Activated CD4-positive, alpha-beta memory T cell treated with anti-CD3 and anti-CD28 coated beads, Interleukin-2, amount 10 ng/mL, durations not matched to agents 7 days and 5 days (primary cell): ENCODE measurements at regions not wholly inside any gene's neighbourhood (a gene's known extent, or its start where the extent isn't known, plus 50 kb on each side); places are given as distances from the start of the nearest gene placed in this dataset.
"Not testable (repeated sequence)": the region's sequence is repeated elsewhere in the genome, so short reads cannot be mapped to it uniquely, and the experiment has no call there.

Experiments
- CTCF ChIA-PET: fragments of 350-600 bp; sonication (Branson Sonifier 250); formaldehyde crosslinking; loops from one replicate; lab custom pipeline; 2021; ENCODE audit warnings: antibody characterized with exemption, inconsistent platforms; lab: Charles Lee
- POLR2A ChIA-PET: fragments of 350-600 bp; sonication (Branson Sonifier 250); formaldehyde crosslinking; loops from one replicate; lab custom pipeline; 2021; ENCODE audit warnings: antibody characterized with exemption; lab: Charles Lee
- DNase-seq: peaks from one replicate; pipeline ENCODE4 v3.0.0-alpha.2; 2020
- H3K27ac Mint-ChIP-seq: one replicate; pipeline ENCODE4 v1.8.0; 2021; ENCODE audit warnings: mild to moderate bottlenecking, mixed read lengths
- H3K27me3 Mint-ChIP-seq: one replicate; pipeline ENCODE4 v1.8.0; 2021; ENCODE audit warnings: mixed read lengths
- H3K36me3 Mint-ChIP-seq: one replicate; pipeline ENCODE4 v1.8.0; 2021; ENCODE audit warnings: low read depth, mixed read lengths
- H3K4me1 Mint-ChIP-seq: one replicate; pipeline ENCODE4 v1.8.0; 2021; ENCODE audit warnings: mixed read lengths
- H3K4me3 Mint-ChIP-seq: one replicate; pipeline ENCODE4 v1.8.0; 2021; ENCODE audit warnings: mild to moderate bottlenecking, mixed read lengths
- H3K9me3 Mint-ChIP-seq: one replicate; pipeline ENCODE4 v1.8.0; 2021; ENCODE audit warnings: mixed read lengths

DNA sequence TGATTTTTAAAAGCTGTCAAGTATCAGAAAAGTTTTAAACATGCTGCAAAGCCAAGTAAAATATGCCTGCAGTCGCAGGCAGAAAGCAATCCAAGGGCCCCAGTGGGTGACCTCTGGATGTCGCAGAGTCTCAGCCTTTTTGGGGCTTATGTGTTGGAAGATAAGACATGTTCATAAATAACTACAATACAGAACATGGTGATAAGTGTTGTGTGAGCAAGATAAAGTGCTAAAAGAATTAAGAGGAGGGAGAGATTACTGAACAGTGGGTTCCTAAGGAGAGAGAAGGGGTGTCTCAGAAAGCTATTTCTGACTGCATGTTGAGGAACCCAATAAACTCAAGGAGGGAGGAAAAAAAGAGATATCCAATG, 78.9 kb upstream of the ADRB2 start:
- peaks cover 5% of the 10 kb centered on the region for H3K27me3 Mint-ChIP-seq
- H3K27ac Mint-ChIP-seq, result no peak overlapping the region
- no peak overlapping the region for H3K4me3 Mint-ChIP-seq
- no peaks in the 10 kb centered on the region for H3K36me3 Mint-ChIP-seq
- CTCF ChIA-PET, result interaction anchor here (1.1 to 2.8 kb wide), 2 partner anchors 17 to 210 kb away, joined by 3 to 8 read pairs; no protein-coding TSS in a partner anchor
- H3K9me3 Mint-ChIP-seq, result no peaks in the 10 kb centered on the region
- DNase-seq, result no peak
- no peaks in the 10 kb centered on the region for H3K4me1 Mint-ChIP-seq
- POLR2A ChIA-PET, result no interaction called here

DNA sequence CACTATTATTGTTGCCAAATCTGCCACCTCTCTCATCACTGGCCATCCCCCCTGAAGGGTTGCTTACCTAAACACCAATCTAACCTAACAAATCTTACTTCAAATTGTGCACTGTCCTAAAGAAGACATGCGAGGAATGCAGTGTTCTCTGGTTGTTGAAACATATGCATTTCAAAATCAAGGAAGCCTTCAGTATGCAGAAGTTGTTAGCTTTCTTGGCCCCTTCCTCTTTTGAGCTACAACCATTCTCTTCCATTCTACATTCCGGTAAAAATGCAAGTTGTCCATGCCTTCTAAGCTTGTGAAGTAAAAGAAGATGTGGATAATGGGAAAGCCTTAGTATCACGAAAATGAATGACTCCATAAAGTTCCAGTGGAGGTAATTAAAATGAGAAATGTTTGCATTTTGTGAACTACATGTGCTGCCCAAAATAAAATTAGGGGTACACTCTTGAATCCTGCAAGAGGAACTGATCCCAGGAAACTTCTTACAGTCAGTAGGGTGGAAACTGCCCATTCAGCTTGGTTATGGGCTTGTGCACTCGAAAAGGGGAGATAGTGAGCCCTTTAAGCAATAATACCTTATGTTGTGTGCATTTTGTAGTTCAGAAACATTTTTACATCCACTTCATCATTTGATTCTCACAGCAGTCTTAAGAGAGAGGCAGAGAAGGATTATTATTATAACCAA, 77.6 kb upstream of the ADRB2 start:
- POLR2A ChIA-PET, result no interaction called here
- DNase-seq, result no peak
- Mint-ChIP-seq H3K27ac (no peak overlapping the region), H3K9me3 (no peaks in the 10 kb centered on the region), H3K4me3 (no peak overlapping the region), H3K36me3 (no peaks in the 10 kb centered on the region), H3K27me3 (peaks cover 11% of the 10 kb centered on the region), H3K4me1 (no peaks in the 10 kb centered on the region)
- CTCF ChIA-PET, result interaction anchor here (2.8 kb wide), 1 partner anchor 18 kb away, joined by 8 read pairs; no protein-coding TSS in a partner anchor

DNA sequence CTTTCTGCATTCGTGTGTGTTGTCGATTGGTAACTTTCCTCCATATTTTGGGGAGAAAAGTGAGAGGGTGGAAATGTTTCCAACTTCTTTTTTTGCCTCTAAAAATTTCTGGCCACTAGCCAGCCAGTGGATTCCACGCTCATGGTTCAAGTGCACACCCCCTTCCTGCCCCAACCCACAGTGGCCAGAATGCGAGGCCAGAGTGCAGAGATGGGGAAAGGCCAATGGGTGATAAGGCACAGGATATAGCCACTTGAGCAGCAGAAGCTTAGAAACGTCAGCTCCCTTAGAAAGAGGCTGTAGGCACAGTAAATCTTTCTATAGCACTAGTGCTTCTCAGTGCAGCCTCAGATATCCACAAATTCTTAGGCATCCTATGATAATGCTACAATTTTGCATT, 75.8 kb upstream of the ADRB2 start:
- ChIA-PET POLR2A (no interaction called here), CTCF (no interaction called here)
- Mint-ChIP-seq H3K9me3 (no peaks in the 10 kb centered on the region), H3K4me1 (no peaks in the 10 kb centered on the region), H3K27me3 (peaks cover 13% of the 10 kb centered on the region), H3K4me3 (no peak overlapping the region), H3K27ac (no peak overlapping the region), H3K36me3 (no peaks in the 10 kb centered on the region)
- no peak for DNase-seq

DNA sequence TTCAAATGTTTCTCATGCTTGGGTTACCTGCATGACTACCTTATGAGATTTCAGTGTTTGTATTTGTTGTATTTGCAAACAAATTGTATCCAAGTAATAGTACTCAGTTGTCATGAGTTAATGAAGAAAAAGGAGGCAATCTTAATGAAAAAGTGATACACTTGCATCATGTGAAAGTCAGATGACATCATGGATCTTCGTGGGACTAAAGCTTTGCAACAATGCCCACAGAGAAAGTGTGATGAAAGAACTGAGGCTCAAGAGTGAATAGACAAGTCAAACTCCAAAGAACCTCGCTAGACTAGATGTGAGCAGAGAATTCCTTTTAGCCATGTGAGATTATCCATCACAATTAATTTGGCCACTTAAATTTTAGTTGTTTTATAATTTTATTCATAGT, 75.4 kb upstream of the ADRB2 start:
- no peaks in the 10 kb centered on the region for H3K36me3 Mint-ChIP-seq
- CTCF ChIA-PET, result no interaction called here
- peaks cover 15% of the 10 kb centered on the region for H3K27me3 Mint-ChIP-seq
- H3K27ac Mint-ChIP-seq, result no peak overlapping the region
- no peak for DNase-seq
- POLR2A ChIA-PET, result no interaction called here
- peaks cover 1% of the 10 kb centered on the region for H3K9me3 Mint-ChIP-seq
- H3K4me1 Mint-ChIP-seq, result no peaks in the 10 kb centered on the region
- no peak overlapping the region for H3K4me3 Mint-ChIP-seq

GRCh38 chr5:148752375-148752774, 74.0 kb upstream of the ADRB2 start:
- DNase-seq, H3K36me3 Mint-ChIP-seq, CTCF ChIA-PET, POLR2A ChIA-PET, H3K27ac Mint-ChIP-seq, H3K4me3 Mint-ChIP-seq, H3K4me1 Mint-ChIP-seq, H3K9me3 Mint-ChIP-seq: not testable (repeated sequence)
- peaks cover 22% of the 10 kb centered on the region for H3K27me3 Mint-ChIP-seq

DNA sequence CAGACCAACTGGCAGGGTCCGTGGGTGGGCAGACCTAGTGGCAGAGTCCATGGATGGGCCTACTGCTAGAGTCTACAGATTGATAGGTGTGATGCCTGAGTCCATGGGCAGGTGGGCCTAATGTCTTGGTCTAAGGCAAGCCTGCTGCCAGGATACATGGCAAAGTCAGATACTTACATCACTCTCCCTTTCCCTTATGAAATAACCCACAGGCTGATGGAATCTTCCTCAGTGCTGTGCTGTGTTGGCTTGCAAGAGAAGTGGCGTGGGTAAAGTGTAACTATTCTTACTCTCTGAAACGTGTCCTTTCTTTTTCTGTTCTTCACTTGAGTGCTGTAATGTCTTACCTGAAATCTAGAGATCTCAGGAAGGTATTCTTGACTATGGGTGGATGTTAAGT, 67.3 kb upstream of the ADRB2 start:
- peaks cover 2% of the 10 kb centered on the region for H3K9me3 Mint-ChIP-seq
- POLR2A ChIA-PET, result no interaction called here
- H3K27ac Mint-ChIP-seq, result no peak overlapping the region
- peaks cover 31% of the 10 kb centered on the region for H3K27me3 Mint-ChIP-seq
- no peaks in the 10 kb centered on the region for H3K36me3 Mint-ChIP-seq
- no peak overlapping the region for H3K4me3 Mint-ChIP-seq
- CTCF ChIA-PET, result interaction anchor here (1.0 kb wide), 1 partner anchor 15 kb away, joined by 4 read pairs; no protein-coding TSS in a partner anchor
- H3K4me1 Mint-ChIP-seq, result peaks cover 8% of the 10 kb centered on the region
- no peak for DNase-seq

DNA sequence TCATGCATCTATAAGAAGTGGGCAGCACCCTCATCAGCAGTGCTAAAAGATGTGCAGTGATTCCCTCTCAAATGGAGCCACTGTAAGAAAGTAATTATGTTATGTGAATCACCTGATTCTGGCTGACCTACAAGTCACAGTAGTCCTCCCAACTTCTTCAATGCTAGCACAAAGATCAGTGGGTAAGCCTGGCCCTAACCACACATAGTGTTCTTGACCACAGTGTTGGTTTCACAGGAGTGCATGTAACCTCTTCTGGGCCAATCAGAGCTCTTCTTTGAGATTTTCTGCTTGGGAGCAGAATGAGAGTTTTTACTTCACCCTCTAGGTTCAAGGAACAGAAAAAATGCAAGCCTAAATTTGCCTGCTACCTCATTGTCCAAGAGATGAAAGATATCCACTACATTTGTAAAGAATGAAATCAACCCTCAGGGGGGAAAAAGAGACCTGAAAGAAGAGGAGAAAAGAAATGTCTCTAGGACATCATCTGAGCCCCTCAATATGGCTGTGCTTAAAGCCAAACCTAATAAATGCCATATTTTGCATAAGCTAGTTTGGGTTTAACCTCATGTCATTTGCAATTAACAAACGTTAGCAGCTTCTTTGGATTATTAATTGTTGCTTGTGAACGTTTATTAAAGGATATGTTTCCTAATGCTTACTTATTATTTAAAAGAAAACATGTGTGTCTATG, 65.3 kb upstream of the ADRB2 start:
- H3K4me1 Mint-ChIP-seq, result peaks cover 8% of the 10 kb centered on the region
- H3K9me3 Mint-ChIP-seq, result no peaks in the 10 kb centered on the region
- H3K36me3 Mint-ChIP-seq, result no peaks in the 10 kb centered on the region
- ChIA-PET CTCF (interaction anchor here (0.9 to 1.9 kb wide), 3 partner anchors 20 to 197 kb away, joined by 3 to 5 read pairs (median 4); no protein-coding TSS in a partner anchor), POLR2A (no interaction called here)
- H3K27me3 Mint-ChIP-seq, result peaks cover 38% of the 10 kb centered on the region
- no peak overlapping the region for H3K4me3 Mint-ChIP-seq
- no peak overlapping the region for H3K27ac Mint-ChIP-seq
- no peak for DNase-seq

GRCh38 chr5:148763996-148764395, 62.4 kb upstream of the ADRB2 start:
- Mint-ChIP-seq H3K4me3 (no peak overlapping the region), H3K36me3 (no peaks in the 10 kb centered on the region), H3K27ac (no peak overlapping the region), H3K27me3 (peaks cover 44% of the 10 kb centered on the region), H3K9me3 (no peaks in the 10 kb centered on the region), H3K4me1 (peaks cover 8% of the 10 kb centered on the region)
- CTCF ChIA-PET, result no interaction called here
- DNase-seq, result no peak
- POLR2A ChIA-PET, result no interaction called here

DNA sequence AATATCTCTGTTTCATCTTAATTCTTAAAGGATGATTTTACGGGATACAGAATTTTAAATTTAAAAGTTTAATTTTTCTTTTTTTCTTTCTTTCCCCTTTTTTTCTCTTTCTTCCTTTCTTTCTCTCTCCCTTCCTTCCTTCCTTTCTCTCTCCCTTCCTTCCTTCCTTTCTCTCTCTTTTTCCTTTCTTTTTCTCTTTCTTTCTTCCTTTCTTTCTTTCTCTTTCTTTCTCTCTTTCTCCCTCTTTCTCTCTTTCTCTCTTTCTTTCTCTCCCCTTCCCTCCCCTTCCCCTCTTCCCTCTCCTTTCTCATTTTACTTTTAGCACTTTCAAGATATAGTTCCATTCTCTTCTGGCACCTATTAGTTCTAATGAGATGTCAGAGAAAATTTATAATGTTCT, 61.4 kb upstream of the ADRB2 start:
- peaks cover 10% of the 10 kb centered on the region for H3K4me1 Mint-ChIP-seq
- no peak overlapping the region for H3K27ac Mint-ChIP-seq
- peaks cover 45% of the 10 kb centered on the region for H3K27me3 Mint-ChIP-seq
- no peak overlapping the region for H3K4me3 Mint-ChIP-seq
- CTCF ChIA-PET, result no interaction called here
- DNase-seq, result no peak
- POLR2A ChIA-PET, result no interaction called here
- H3K36me3 Mint-ChIP-seq, result no peaks in the 10 kb centered on the region
- no peaks in the 10 kb centered on the region for H3K9me3 Mint-ChIP-seq

DNA sequence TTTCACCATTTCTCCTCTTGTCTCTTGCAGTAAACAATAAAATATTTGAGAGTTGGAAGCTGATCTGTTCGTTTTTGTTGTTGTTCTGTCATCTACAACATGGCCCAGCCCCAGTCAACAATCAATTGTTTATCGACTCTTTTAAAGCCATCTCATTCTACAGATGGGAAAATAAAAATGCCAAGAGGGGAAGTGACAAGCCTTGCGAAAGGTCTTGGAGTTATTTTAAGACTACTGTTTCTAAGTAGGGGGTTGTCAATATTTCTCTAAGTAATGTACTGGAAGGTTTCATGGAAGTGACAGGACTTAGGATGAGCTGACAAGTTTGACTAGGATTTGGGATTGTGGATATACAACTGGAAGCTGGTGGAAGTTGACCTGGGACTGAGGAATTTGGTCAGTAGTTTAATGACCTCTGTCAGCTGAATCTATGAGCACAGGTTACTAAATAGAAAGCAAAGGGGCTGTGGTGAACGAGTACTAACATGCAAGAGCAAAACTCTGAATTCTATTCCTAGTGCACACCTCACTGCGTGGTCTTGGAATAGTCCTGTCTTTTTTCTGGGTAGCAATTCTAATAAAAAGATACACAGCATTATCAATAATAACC, 57.5 kb upstream of the ADRB2 start:
- Mint-ChIP-seq H3K27me3 (peaks cover 50% of the 10 kb centered on the region), H3K4me3 (no peak overlapping the region), H3K27ac (no peak overlapping the region), H3K9me3 (no peaks in the 10 kb centered on the region), H3K36me3 (no peaks in the 10 kb centered on the region), H3K4me1 (peaks cover 3% of the 10 kb centered on the region)
- ChIA-PET CTCF (interaction anchor here (0.7 kb wide), 1 partner anchor 261 kb away, joined by 3 read pairs; no protein-coding TSS in a partner anchor), POLR2A (no interaction called here)
- no peak for DNase-seq

GRCh38 chr5:148769941-148770340, 56.5 kb upstream of the ADRB2 start:
- H3K4me1 Mint-ChIP-seq, result peaks cover 3% of the 10 kb centered on the region
- ChIA-PET POLR2A (no interaction called here), CTCF (no interaction called here)
- H3K36me3 Mint-ChIP-seq, result no peaks in the 10 kb centered on the region
- H3K9me3 Mint-ChIP-seq, result no peaks in the 10 kb centered on the region
- no peak overlapping the region for H3K27ac Mint-ChIP-seq
- no peak overlapping the region for H3K4me3 Mint-ChIP-seq
- DNase-seq, result no peak
- peaks cover 47% of the 10 kb centered on the region for H3K27me3 Mint-ChIP-seq

GRCh38 chr5:148774313-148774712, 52.1 kb upstream of the ADRB2 start:
- Mint-ChIP-seq H3K4me1 (peaks cover 3% of the 10 kb centered on the region), H3K4me3 (no peak overlapping the region), H3K36me3 (no peaks in the 10 kb centered on the region), H3K9me3 (no peaks in the 10 kb centered on the region), H3K27me3 (peaks cover 25% of the 10 kb centered on the region), H3K27ac (no peak overlapping the region)
- POLR2A ChIA-PET, result no interaction called here
- CTCF ChIA-PET, result no interaction called here
- no peak for DNase-seq

DNA sequence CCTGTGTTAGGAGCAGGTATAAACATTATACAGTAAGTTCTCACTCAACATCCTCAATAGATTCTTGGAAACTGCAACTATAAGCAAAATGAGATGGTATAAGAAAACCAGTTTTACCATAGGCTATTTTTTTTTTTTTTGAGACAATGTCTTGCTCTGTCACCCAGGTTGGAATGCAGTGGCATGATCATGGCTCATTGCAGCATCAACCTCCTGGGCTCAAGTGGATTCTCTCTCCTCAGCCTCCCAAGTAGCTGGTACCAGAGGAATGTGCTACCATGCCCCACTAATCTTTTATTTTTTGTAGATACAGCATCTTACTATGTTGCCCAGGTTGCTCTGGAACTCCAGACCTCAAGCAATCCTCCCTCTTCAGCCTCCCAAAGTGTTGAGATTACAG, 50.1 kb upstream of the ADRB2 start:
- ChIA-PET CTCF (interaction anchor here (0.9 kb wide), 1 partner anchor 45 kb away, joined by 3 read pairs; no protein-coding TSS in a partner anchor), POLR2A (no interaction called here)
- Mint-ChIP-seq H3K9me3 (no peaks in the 10 kb centered on the region), H3K4me3 (no peak overlapping the region), H3K27ac (no peak overlapping the region), H3K4me1 (no peaks in the 10 kb centered on the region), H3K27me3 (peaks cover 21% of the 10 kb centered on the region), H3K36me3 (no peaks in the 10 kb centered on the region)
- no peak for DNase-seq
